ENCODE measurements at regions not wholly inside any gene's neighbourhood (a gene's known extent, or its start where the extent isn't known, plus 50 kb on each side); places are given as distances from the start of the nearest gene placed in this dataset.
"Not testable (repeated sequence)": the region's sequence is repeated elsewhere in the genome, so short reads cannot be mapped to it uniquely, and the experiment has no call there.

- Mint-ChIP-seq H3K4me3 (no peak overlapping the region), H3K27ac (peak overlapping the region in 1 of 6 donors; percentile 68), H3K4me1 (no peaks in the 10 kb centered on the region), H3K27me3 (peaks cover 0 to 14% (median 0%) of the 10 kb centered on the region in 3 donors), H3K9me3 (peaks cover 0 to 2% (median 0%) of the 10 kb centered on the region in 7 donors), H3K36me3 (no peaks in the 10 kb centered on the region)
- DNase-seq: no peak
- no peak for ATAC-seq (ENCODE audit: low read depth in 2 of 2)
Measured at GRCh38 chr2:53504507-53504906, 263.1 kb upstream of the CHAC2 start.

DNA sequence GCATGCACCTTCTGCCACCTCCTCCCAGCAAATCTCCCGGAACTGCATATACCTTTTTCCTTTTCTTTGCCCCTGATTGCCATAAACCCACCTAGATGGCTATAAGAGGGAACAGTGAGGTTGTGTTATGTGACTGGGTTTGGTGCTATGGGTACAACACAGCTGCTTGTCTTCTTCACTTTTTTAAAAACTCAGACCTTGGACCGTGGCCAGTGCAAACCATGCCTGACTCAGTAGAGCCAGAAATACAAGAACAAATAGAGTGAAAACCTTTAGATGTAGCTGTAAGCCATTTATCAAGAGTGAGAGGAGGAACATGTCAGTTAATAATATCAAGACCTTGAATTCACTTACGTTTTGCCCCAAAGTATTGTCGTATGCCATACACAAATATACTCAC lies 267.4 kb upstream of the CHAC2 start:
- ATAC-seq (ENCODE audit: low read depth in 2 of 2) (no peak), DNase-seq (no peak)
- no peak overlapping the region for H3K4me3 Mint-ChIP-seq
- no peaks in the 10 kb centered on the region for H3K4me1 Mint-ChIP-seq
- peaks cover 0 to 2% (median 0%) of the 10 kb centered on the region in 7 donors for H3K9me3 Mint-ChIP-seq
- no peak overlapping the region for H3K27ac Mint-ChIP-seq
- peaks cover 0 to 7% (median 5%) of the 10 kb centered on the region in 3 donors for H3K27me3 Mint-ChIP-seq
- no peaks in the 10 kb centered on the region for H3K36me3 Mint-ChIP-seq

DNA sequence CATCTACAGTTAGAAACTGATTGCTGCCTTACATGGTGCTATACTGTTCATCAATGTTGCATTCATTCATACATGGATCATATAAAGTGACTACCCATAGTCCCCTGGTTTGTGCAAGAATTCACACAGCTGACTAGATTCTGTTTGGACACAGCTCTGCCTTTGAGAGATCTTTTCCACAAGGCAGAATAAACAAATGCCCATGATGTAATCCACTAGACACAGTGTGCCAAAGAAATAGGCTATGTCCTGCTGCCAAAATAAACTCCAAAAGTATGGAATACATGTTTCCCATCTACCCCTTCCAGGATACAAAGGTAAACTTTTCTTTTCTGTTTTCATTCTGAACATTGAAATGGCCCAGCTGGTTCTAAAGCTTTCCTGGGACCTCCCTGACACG lies 269.4 kb upstream of the CHAC2 start:
- Mint-ChIP-seq H3K27me3 (peaks cover 0 to 5% (median 0%) of the 10 kb centered on the region in 3 donors), H3K4me1 (no peaks in the 10 kb centered on the region), H3K36me3 (no peaks in the 10 kb centered on the region), H3K4me3 (no peak overlapping the region), H3K27ac (no peak overlapping the region), H3K9me3 (peaks cover 0 to 2% (median 0%) of the 10 kb centered on the region in 7 donors)
- ATAC-seq (ENCODE audit: low read depth in 2 of 2): no peak
- no peak for DNase-seq

DNA sequence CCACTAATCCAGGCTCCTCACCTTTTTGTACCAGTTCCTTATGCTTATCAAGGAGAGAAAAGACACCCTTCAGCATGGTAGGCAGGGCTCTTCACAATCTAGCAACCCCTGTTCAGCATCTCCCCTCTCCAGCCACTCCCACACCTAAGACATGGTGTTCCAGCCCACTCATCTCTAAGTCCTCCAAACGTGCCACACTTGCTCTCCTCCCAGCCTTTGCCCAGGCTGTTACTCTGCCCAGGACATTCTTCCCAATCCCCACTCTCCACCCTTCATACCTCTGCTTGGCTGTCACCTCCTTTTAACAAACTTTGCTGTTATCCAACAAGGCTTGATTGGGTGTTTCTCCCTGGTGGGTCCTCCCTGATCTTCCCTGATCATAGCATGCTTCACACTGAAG lies 270.6 kb upstream of the CHAC2 start:
- Mint-ChIP-seq H3K4me1 (no peaks in the 10 kb centered on the region), H3K27me3 (peaks cover 0 to 5% (median 0%) of the 10 kb centered on the region in 3 donors), H3K9me3 (no peaks in the 10 kb centered on the region), H3K27ac (no peak overlapping the region), H3K4me3 (no peak overlapping the region), H3K36me3 (no peaks in the 10 kb centered on the region)
- ATAC-seq (ENCODE audit: low read depth in 2 of 2): no peak
- DNase-seq: no peak

- Mint-ChIP-seq H3K4me3 (no peak overlapping the region), H3K27ac (no peak overlapping the region), H3K36me3 (no peaks in the 10 kb centered on the region), H3K27me3 (peaks cover 0 to 13% (median 0%) of the 10 kb centered on the region in 3 donors), H3K9me3 (no peaks in the 10 kb centered on the region), H3K4me1 (no peaks in the 10 kb centered on the region)
- DNase-seq (no peak), ATAC-seq (ENCODE audit: low read depth in 2 of 2) (no peak)
Measured at GRCh38 chr2:53493210-53493609, 274.4 kb upstream of the CHAC2 start.

- H3K9me3 Mint-ChIP-seq: no peaks in the 10 kb centered on the region
- no peaks in the 10 kb centered on the region for H3K36me3 Mint-ChIP-seq
- no peaks in the 10 kb centered on the region for H3K4me1 Mint-ChIP-seq
- no peak overlapping the region for H3K4me3 Mint-ChIP-seq
- peaks cover 0 to 13% (median 0%) of the 10 kb centered on the region in 3 donors for H3K27me3 Mint-ChIP-seq
- no peak overlapping the region for H3K27ac Mint-ChIP-seq
- DNase-seq (no peak), ATAC-seq (ENCODE audit: low read depth in 2 of 2) (no peak)
Measured at GRCh38 chr2:53490659-53491058, 276.9 kb upstream of the CHAC2 start.

DNA sequence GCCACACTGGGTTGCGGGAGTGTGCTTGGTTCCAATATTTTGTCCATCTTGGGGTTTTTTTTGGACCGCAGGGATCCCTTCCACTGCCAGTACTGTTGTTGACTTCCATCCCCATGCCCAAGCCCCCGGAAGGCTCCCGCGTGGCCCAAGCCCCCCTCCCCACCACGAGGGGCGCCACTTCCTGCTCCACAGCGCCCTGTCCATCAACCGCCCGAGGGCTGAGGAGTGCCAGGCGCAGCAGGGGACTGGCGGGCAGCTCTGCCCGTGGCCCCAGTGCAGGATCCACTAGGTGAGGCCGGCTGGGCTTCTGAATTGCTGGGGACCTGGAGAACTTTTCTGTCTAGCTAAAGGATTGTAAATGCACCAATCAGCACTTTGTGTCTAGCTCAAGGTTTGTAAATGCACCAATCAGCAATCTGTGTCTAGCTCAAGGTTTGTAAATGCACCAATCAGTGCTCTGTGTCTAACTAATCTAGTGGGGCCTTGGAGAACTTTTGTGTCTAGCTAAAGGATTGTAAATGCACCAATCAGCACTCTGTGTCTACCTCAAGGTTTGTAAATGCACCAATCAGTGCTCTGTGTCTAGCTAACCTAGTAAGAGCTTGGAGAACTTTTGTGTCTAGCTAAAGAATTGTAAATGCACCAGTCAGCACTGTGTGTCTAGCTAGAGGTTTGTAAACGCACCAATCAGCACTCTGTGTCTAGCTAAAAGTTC lies 281.3 kb upstream of the CHAC2 start:
- not testable (repeated sequence) for ATAC-seq (ENCODE audit: low read depth in 2 of 2); H3K4me3 Mint-ChIP-seq; DNase-seq; H3K9me3 Mint-ChIP-seq; H3K36me3 Mint-ChIP-seq; H3K27ac Mint-ChIP-seq; H3K4me1 Mint-ChIP-seq
- peaks cover 0 to 12% (median 0%) of the 10 kb centered on the region in 3 donors for H3K27me3 Mint-ChIP-seq

- DNase-seq (no peak), ATAC-seq (ENCODE audit: low read depth in 2 of 2) (no peak)
- H3K36me3 Mint-ChIP-seq: peaks cover 0 to 7% of the 10 kb centered on the region in 2 donors
- H3K27ac Mint-ChIP-seq: no peak overlapping the region
- H3K4me3 Mint-ChIP-seq: no peak overlapping the region
- H3K9me3 Mint-ChIP-seq: peaks cover 0 to 6% (median 0%) of the 10 kb centered on the region in 7 donors
- H3K4me1 Mint-ChIP-seq: no peaks in the 10 kb centered on the region
- peaks cover 0 to under 1% (median 0%) of the 10 kb centered on the region in 3 donors for H3K27me3 Mint-ChIP-seq
Measured at GRCh38 chr2:53485021-53485728, 282.4 kb upstream of the CHAC2 start.

- no peak for DNase-seq
- Mint-ChIP-seq H3K27me3 (no peaks in the 10 kb centered on the region), H3K27ac (no peak overlapping the region), H3K36me3 (peaks cover 0 to 7% of the 10 kb centered on the region in 2 donors), H3K4me1 (no peaks in the 10 kb centered on the region), H3K4me3 (no peak overlapping the region), H3K9me3 (peaks cover 0 to 6% (median 0%) of the 10 kb centered on the region in 7 donors)
- ATAC-seq (ENCODE audit: low read depth in 2 of 2): no peak
Measured at GRCh38 chr2:53484531-53484930, 283.1 kb upstream of the CHAC2 start.

GRCh38 chr2:53477517-53477916 lies 290.1 kb upstream of the CHAC2 start:
- Mint-ChIP-seq H3K27ac (no peak overlapping the region), H3K27me3 (peaks cover 0 to 10% (median 5%) of the 10 kb centered on the region in 3 donors), H3K4me1 (no peaks in the 10 kb centered on the region), H3K36me3 (peaks cover 0 to 5% of the 10 kb centered on the region in 2 donors), H3K9me3 (peaks cover 0 to 4% (median 0%) of the 10 kb centered on the region in 7 donors), H3K4me3 (peak overlapping the region in 1 of 8 donors; percentile 29)
- no peak for ATAC-seq (ENCODE audit: low read depth in 2 of 2)
- no peak for DNase-seq

- Mint-ChIP-seq H3K4me3 (no peak overlapping the region), H3K27me3 (peaks cover 0 to 10% (median 5%) of the 10 kb centered on the region in 3 donors), H3K9me3 (no peaks in the 10 kb centered on the region), H3K36me3 (no peaks in the 10 kb centered on the region), H3K27ac (no peak overlapping the region), H3K4me1 (no peaks in the 10 kb centered on the region)
- DNase-seq (no peak), ATAC-seq (ENCODE audit: low read depth in 2 of 2) (no peak)
Measured at GRCh38 chr2:53476834-53477233, 290.8 kb upstream of the CHAC2 start.

GRCh38 chr2:53475766-53476165 lies 291.8 kb upstream of the CHAC2 start:
- no peak for DNase-seq
- H3K36me3 Mint-ChIP-seq: no peaks in the 10 kb centered on the region
- no peak overlapping the region for H3K4me3 Mint-ChIP-seq
- no peaks in the 10 kb centered on the region for H3K9me3 Mint-ChIP-seq
- H3K4me1 Mint-ChIP-seq: no peaks in the 10 kb centered on the region
- ATAC-seq (ENCODE audit: low read depth in 2 of 2): no peak
- H3K27me3 Mint-ChIP-seq: peaks cover 0 to 10% (median 5%) of the 10 kb centered on the region in 3 donors
- no peak overlapping the region for H3K27ac Mint-ChIP-seq

GRCh38 chr2:53475321-53475720 lies 292.3 kb upstream of the CHAC2 start:
- ATAC-seq (ENCODE audit: low read depth in 2 of 2) (no peak), DNase-seq (no peak)
- no peaks in the 10 kb centered on the region for H3K36me3 Mint-ChIP-seq
- no peak overlapping the region for H3K27ac Mint-ChIP-seq
- H3K4me3 Mint-ChIP-seq: no peak overlapping the region
- no peaks in the 10 kb centered on the region for H3K9me3 Mint-ChIP-seq
- no peaks in the 10 kb centered on the region for H3K4me1 Mint-ChIP-seq
- peaks cover 0 to 10% (median 5%) of the 10 kb centered on the region in 3 donors for H3K27me3 Mint-ChIP-seq

DNA sequence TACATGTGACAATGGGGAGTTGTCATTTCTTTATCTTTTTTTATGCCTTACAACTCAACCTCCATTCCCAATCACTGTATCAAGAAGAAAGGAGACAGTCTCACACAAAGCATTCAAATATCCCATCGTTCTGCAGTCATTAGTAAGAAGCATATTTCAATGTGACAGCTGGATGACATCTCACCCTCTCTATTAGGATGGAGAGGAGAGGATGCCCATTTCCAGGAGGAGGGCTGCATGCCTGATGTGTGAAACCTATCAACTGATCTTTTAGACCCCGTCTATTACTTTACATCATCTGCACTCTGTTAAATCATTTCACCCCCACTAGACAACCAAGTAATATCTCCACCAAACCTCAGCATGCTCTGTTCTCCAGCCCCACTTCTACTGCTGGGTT lies 292.7 kb upstream of the CHAC2 start:
- Mint-ChIP-seq H3K9me3 (no peaks in the 10 kb centered on the region), H3K27me3 (peaks cover 0 to 10% (median 5%) of the 10 kb centered on the region in 3 donors), H3K36me3 (no peaks in the 10 kb centered on the region), H3K4me3 (no peak overlapping the region), H3K4me1 (no peaks in the 10 kb centered on the region), H3K27ac (no peak overlapping the region)
- DNase-seq (no peak), ATAC-seq (ENCODE audit: low read depth in 2 of 2) (no peak)
